ENCODE measurements at regions not wholly inside any gene's neighbourhood (a gene's known extent, or its start where the extent isn't known, plus 50 kb on each side); places are given as distances from the start of the nearest gene placed in this dataset.

- FAIRE-seq = no peak
- no peaks in the 10 kb centered on the region for H3K9me3 ChIP-seq (ENCODE audit: control insufficient read depth in 2 of 3, insufficient read depth in 1 of 3, low read length in 3 of 3)
- no peak for TF ChIP-seq CTCF (IDR thresholded peaks at IDR 0.05; ENCODE audit: borderline replicate concordance, extremely low read depth, insufficient read depth)
- H3K27me3 ChIP-seq (ENCODE audit: control insufficient read depth, insufficient read depth, low read length) = no peaks in the 10 kb centered on the region
- no peaks in the 10 kb centered on the region for H3K36me3 ChIP-seq (ENCODE audit: control insufficient read depth in 2 of 3, insufficient read depth in 3 of 3, low read length in 3 of 3)
- no peak overlapping the region for H3K9ac ChIP-seq (ENCODE audit: low read length in 3 of 3)
- no peak overlapping the region for H3K4me3 ChIP-seq (ENCODE audit: low read length in 3 of 3)
- intact Hi-C loops (cut with DNase I) = no loop called here
- H3K4me1 ChIP-seq (ENCODE audit: control insufficient read depth in 2 of 3, insufficient read depth in 2 of 3, low read depth in 1 of 3, low read length in 3 of 3) = no peaks in the 10 kb centered on the region
- no peak for DNase-seq
- no peak overlapping the region for H3K27ac ChIP-seq (ENCODE audit: low read depth in 2 of 2, low read length in 2 of 2)
These were observed 844.9 kb upstream of the ALCAM start for GRCh38 chr3:104521606-104522336.

GRCh38 chr3:104523136-104523535 is 843.6 kb upstream of the ALCAM start:
- H3K9ac ChIP-seq (ENCODE audit: low read length in 3 of 3) = no peak overlapping the region
- H3K27ac ChIP-seq (ENCODE audit: low read depth in 2 of 2, low read length in 2 of 2) = no peak overlapping the region
- H3K4me1 ChIP-seq (ENCODE audit: control insufficient read depth in 2 of 3, insufficient read depth in 2 of 3, low read depth in 1 of 3, low read length in 3 of 3) = no peaks in the 10 kb centered on the region
- FAIRE-seq (no peak), DNase-seq (no peak)
- intact Hi-C loops (cut with DNase I) = no loop called here
- H3K27me3 ChIP-seq (ENCODE audit: control insufficient read depth, insufficient read depth, low read length) = no peaks in the 10 kb centered on the region
- no peaks in the 10 kb centered on the region for H3K36me3 ChIP-seq (ENCODE audit: control insufficient read depth in 2 of 3, insufficient read depth in 3 of 3, low read length in 3 of 3)
- no peak overlapping the region for H3K4me3 ChIP-seq (ENCODE audit: low read length in 3 of 3)
- H3K9me3 ChIP-seq (ENCODE audit: control insufficient read depth in 2 of 3, insufficient read depth in 1 of 3, low read length in 3 of 3) = no peaks in the 10 kb centered on the region
- TF ChIP-seq CTCF (IDR thresholded peaks at IDR 0.05; ENCODE audit: borderline replicate concordance, extremely low read depth, insufficient read depth) = no peak

GRCh38 chr3:104526901-104527401 is 839.8 kb upstream of the ALCAM start:
- no peak overlapping the region for H3K27ac ChIP-seq (ENCODE audit: low read depth in 2 of 2, low read length in 2 of 2)
- FAIRE-seq (no peak), DNase-seq (no peak)
- intact Hi-C loops (cut with DNase I) = no loop called here
- no peak for TF ChIP-seq CTCF (IDR thresholded peaks at IDR 0.05; ENCODE audit: borderline replicate concordance, extremely low read depth, insufficient read depth)
- H3K9me3 ChIP-seq (ENCODE audit: control insufficient read depth in 2 of 3, insufficient read depth in 1 of 3, low read length in 3 of 3) = no peaks in the 10 kb centered on the region
- H3K4me3 ChIP-seq (ENCODE audit: low read length in 3 of 3) = no peak overlapping the region
- no peaks in the 10 kb centered on the region for H3K36me3 ChIP-seq (ENCODE audit: control insufficient read depth in 2 of 3, insufficient read depth in 3 of 3, low read length in 3 of 3)
- H3K9ac ChIP-seq (ENCODE audit: low read length in 3 of 3) = no peak overlapping the region
- H3K27me3 ChIP-seq (ENCODE audit: control insufficient read depth, insufficient read depth, low read length) = no peaks in the 10 kb centered on the region
- H3K4me1 ChIP-seq (ENCODE audit: control insufficient read depth in 2 of 3, insufficient read depth in 2 of 3, low read depth in 1 of 3, low read length in 3 of 3) = no peaks in the 10 kb centered on the region
